IPS DF 6.9 (cell line): ENCODE measurements at regions not wholly inside any gene's neighbourhood (a gene's known extent, or its start where the extent isn't known, plus 50 kb on each side); places are given as distances from the start of the nearest gene placed in this dataset.

Source experiments
- DNase-seq: peaks from one replicate; pipeline ENCODE4 v3.0.0-alpha.2; 2013; ENCODE audit warnings: low read depth, low spot score
- H3K27ac ChIP-seq: one replicate; pipeline ENCODE4 v1.5.1; 2013; ENCODE audit warnings: low read length, control low read depth
- H3K27me3 ChIP-seq: 2 replicates; pipeline ENCODE4 v1.6.1; 2013; ENCODE audit warnings: mild to moderate bottlenecking, low read length; ENCODE audit not compliant: control insufficient read depth, insufficient read depth
- H3K36me3 ChIP-seq: 2 replicates; pipeline ENCODE4 v1.6.1; 2013; ENCODE audit warnings: low read length; ENCODE audit not compliant: control insufficient read depth, insufficient read depth
- H3K4me1 ChIP-seq: 2 replicates; pipeline ENCODE4 v1.6.1; 2013; ENCODE audit warnings: low read length; ENCODE audit not compliant: control insufficient read depth, insufficient read depth
- H3K4me3 ChIP-seq: 2 replicates; pipeline ENCODE4 v1.5.1; 2013; ENCODE audit warnings: mild to moderate bottlenecking, low read length
- H3K9me3 ChIP-seq: 2 replicates; pipeline ENCODE4 v1.6.1; 2013; ENCODE audit warnings: low read length, inconsistent platforms; ENCODE audit not compliant: control insufficient read depth, insufficient read depth
- WGBS: extraction: QIAGEN DNeasy Blood & Tissue Kit; methylation state at CpG from one replicate; pipeline ENCODE4 v1.1.7; 2013; ENCODE audit warnings: mixed read lengths, missing lambda C conversion rate; ENCODE audit not compliant: insufficient read length, insufficient coverage; 5-methylcytosine and 5-hydroxymethylcytosine counted together

GRCh38 chr19:30631033-30631370 lies 258.8 kb downstream of the ZNF536 start:
- no peaks in the 10 kb centered on the region for H3K9me3 ChIP-seq
- H3K4me1 ChIP-seq, result 0 out of 2 replicates have a peak, but pooled peaks cover 2% of the 10 kb centered on the region
- no peaks in the 10 kb centered on the region for H3K27me3 ChIP-seq
- no peaks in the 10 kb centered on the region for H3K36me3 ChIP-seq
- no CpG with 5 or more reads among the region's 12 CpGs for WGBS
- DNase-seq, result no peak
- H3K27ac ChIP-seq, result no peak overlapping the region
- no peak overlapping the region for H3K4me3 ChIP-seq

- H3K27me3 ChIP-seq, result no peaks in the 10 kb centered on the region
- H3K9me3 ChIP-seq, result no peaks in the 10 kb centered on the region
- H3K27ac ChIP-seq, result no peak overlapping the region
- DNase-seq, result no peak
- H3K4me1 ChIP-seq, result 0 out of 2 replicates have a peak, but pooled peaks cover 2% of the 10 kb centered on the region
- H3K36me3 ChIP-seq, result no peaks in the 10 kb centered on the region
- WGBS, result no CpG with 5 or more reads among the region's 14 CpGs
- no peak overlapping the region for H3K4me3 ChIP-seq
These were observed 258.3 kb downstream of the ZNF536 start for GRCh38 chr19:30630289-30631032.

- H3K4me1 ChIP-seq, result 0 out of 2 replicates have a peak, but pooled peaks cover 2% of the 10 kb centered on the region
- no CpG with 5 or more reads among the region's 5 CpGs for WGBS
These were observed 256.9 kb downstream of the ZNF536 start for GRCh38 chr19:30629086-30629485.

GRCh38 chr19:30626626-30626966 lies 254.4 kb downstream of the ZNF536 start:
- Histone ChIP-seq H3K4me3 (no peak overlapping the region), H3K9me3 (no peaks in the 10 kb centered on the region), H3K36me3 (no peaks in the 10 kb centered on the region), H3K27ac (no peak overlapping the region), H3K27me3 (no peaks in the 10 kb centered on the region), H3K4me1 (0 out of 2 replicates have a peak, but pooled peaks cover 2% of the 10 kb centered on the region)
- WGBS, result no CpG with 5 or more reads among the region's 19 CpGs
- no peak for DNase-seq

More at GRCh38 chr19:30629086-30629485, 256.9 kb downstream of the ZNF536 start:
- no peak for DNase-seq
- no peak overlapping the region for H3K4me3 ChIP-seq
- H3K27ac ChIP-seq, result no peak overlapping the region
- no peaks in the 10 kb centered on the region for H3K27me3 ChIP-seq
- no peaks in the 10 kb centered on the region for H3K9me3 ChIP-seq
- no peaks in the 10 kb centered on the region for H3K36me3 ChIP-seq

GRCh38 chr19:30625947-30626625 lies 253.9 kb downstream of the ZNF536 start:
- no peak for DNase-seq
- Histone ChIP-seq H3K27ac (no peak overlapping the region), H3K36me3 (no peaks in the 10 kb centered on the region), H3K9me3 (no peaks in the 10 kb centered on the region), H3K27me3 (no peaks in the 10 kb centered on the region), H3K4me1 (0 out of 2 replicates have a peak, but pooled peaks cover 2% of the 10 kb centered on the region), H3K4me3 (no peak overlapping the region)
- WGBS, result no CpG with 5 or more reads among the region's 15 CpGs

DNA sequence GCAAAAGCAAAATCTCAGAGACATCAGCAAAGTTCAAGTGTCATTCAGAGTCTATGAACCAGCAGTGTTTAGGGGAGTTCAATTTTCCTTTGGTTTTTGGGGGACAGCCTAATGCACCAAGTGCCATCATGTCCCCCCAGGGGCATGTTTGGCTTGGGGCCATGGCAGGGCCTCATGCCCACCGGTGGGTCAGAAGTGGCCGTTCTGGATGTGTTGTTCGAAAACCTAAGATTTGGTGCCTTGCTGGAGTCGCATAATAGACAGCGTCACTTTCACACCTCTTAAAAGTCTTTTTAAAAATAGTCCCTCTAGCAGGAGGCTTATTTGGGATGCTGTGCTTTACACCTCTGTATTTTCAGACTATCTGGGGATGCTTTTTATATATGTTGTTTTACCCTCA lies 250.1 kb downstream of the ZNF536 start:
- no peaks in the 10 kb centered on the region for H3K9me3 ChIP-seq
- H3K27me3 ChIP-seq, result no peaks in the 10 kb centered on the region
- no peak for DNase-seq
- H3K4me3 ChIP-seq, result no peak overlapping the region
- no peaks in the 10 kb centered on the region for H3K4me1 ChIP-seq
- no peaks in the 10 kb centered on the region for H3K36me3 ChIP-seq
- no CpG with 5 or more reads among the region's 5 CpGs for WGBS
- H3K27ac ChIP-seq, result no peak overlapping the region

DNA sequence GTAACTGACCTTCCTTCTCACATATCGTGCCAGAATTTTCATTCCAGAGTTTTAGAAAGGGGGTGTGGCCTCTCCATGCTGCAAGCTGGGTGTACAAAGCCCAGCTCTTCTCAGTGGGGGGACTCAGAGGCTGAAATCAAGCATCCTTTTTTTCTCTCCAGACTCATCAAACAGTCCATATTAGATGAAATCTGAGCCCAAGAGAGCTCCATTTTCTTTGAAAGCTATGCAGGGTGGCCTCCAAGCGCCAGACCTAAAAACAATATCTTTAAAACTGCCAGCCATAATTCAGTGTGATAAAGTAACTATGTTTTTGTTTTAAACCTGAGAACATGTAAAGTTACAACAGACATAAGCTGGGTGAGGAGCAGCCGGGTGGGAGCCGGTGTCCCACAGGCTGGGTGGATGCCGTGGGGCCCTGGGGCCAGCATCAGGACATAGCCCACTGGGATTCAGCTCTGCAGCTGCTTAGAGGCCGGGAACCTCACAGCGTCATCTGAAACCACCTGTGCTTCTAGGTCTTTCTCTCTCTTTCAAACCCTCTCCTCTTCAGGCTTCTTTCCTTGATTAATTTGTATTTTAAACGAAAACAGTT lies 249.2 kb downstream of the ZNF536 start:
- DNase-seq, result no peak
- Histone ChIP-seq H3K4me1 (no peaks in the 10 kb centered on the region), H3K27ac (no peak overlapping the region), H3K4me3 (no peak overlapping the region), H3K36me3 (no peaks in the 10 kb centered on the region), H3K27me3 (no peaks in the 10 kb centered on the region), H3K9me3 (no peaks in the 10 kb centered on the region)
- no CpG with 5 or more reads among the region's 8 CpGs for WGBS

- Histone ChIP-seq H3K36me3 (no peaks in the 10 kb centered on the region), H3K4me3 (no peak overlapping the region), H3K9me3 (no peaks in the 10 kb centered on the region), H3K27me3 (no peaks in the 10 kb centered on the region), H3K27ac (no peak overlapping the region), H3K4me1 (no peaks in the 10 kb centered on the region)
- no peak for DNase-seq
- no CpG with 5 or more reads among the region's 4 CpGs for WGBS
These were observed 248.2 kb downstream of the ZNF536 start for GRCh38 chr19:30620354-30620753.

DNA sequence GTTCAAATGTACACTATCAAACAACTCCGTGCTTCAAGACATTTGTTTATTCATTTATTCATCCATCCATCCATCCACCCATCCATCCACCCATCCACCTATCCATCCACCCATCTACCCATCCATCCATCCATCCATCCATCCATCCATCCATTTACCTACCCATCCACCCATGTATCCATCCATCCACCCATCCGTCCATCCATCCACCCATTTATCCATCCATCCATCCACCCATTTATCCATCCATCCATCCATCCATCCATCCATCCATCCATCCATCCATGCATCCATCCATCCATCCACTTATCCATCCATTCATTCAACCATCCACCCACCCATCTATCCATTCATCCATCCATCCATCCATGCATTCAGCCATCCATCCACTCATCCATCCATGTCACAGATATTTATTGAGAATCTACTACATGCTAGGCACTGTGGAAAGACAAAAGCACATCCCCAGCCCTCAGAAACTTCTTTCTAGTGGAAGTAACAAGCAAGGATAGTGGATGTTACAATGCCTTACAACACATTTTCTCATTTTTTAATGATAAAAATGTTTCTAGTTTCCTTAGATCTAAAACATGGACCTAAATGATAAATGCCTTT lies 237.6 kb downstream of the ZNF536 start:
- Histone ChIP-seq H3K27me3 (no peaks in the 10 kb centered on the region), H3K9me3 (no peaks in the 10 kb centered on the region), H3K27ac (no peak overlapping the region), H3K36me3 (no peaks in the 10 kb centered on the region), H3K4me1 (no peaks in the 10 kb centered on the region), H3K4me3 (no peak overlapping the region)
- no CpG with 5 or more reads among the region's 2 CpGs for WGBS
- no peak for DNase-seq

- no peaks in the 10 kb centered on the region for H3K36me3 ChIP-seq
- H3K27ac ChIP-seq, result no peak overlapping the region
- H3K4me1 ChIP-seq, result no peaks in the 10 kb centered on the region
- WGBS, result no CpG with 5 or more reads among the region's 1 CpG
- H3K4me3 ChIP-seq, result no peak overlapping the region
- no peaks in the 10 kb centered on the region for H3K9me3 ChIP-seq
- no peak for DNase-seq
- H3K27me3 ChIP-seq, result no peaks in the 10 kb centered on the region
These were observed 236.3 kb downstream of the ZNF536 start for GRCh38 chr19:30608471-30608870.
